GM21390 (cell line): ENCODE measurements at regions not wholly inside any gene's neighbourhood (a gene's known extent, or its start where the extent isn't known, plus 50 kb on each side); places are given as distances from the start of the nearest gene placed in this dataset.

Experiments used
- ATAC-seq: cut with Tn5 transposase; IDR thresholded peaks from one replicate; pipeline ENCODE4 v1.9.1; 2021; ENCODE audit not compliant: unreplicated experiment

- no peak for ATAC-seq
These were observed 77.8 kb upstream of the CPNE8 start for GRCh38 chr12:38983117-38983571.

GRCh38 chr12:38977132-38977531, 71.7 kb upstream of the CPNE8 start:
- no peak for ATAC-seq

DNA sequence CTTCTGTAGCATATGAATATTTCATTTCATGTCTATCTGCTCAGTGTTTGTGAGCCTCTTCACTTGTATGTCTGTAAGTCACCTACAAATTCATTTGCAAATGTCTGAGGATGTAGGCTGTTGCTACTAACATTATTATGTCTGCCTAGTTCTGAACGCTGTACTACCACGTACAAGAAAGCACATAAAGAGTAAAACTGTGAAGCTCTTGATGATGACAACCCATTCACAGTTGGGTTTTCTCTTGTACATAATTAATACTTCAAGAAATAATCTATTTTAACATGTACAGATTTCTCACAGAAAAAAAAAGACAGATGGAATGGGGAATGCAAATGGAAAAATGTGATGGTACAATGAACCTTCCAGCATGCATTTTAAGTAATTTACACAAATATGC, 64.3 kb upstream of the CPNE8 start:
- no peak for ATAC-seq

DNA sequence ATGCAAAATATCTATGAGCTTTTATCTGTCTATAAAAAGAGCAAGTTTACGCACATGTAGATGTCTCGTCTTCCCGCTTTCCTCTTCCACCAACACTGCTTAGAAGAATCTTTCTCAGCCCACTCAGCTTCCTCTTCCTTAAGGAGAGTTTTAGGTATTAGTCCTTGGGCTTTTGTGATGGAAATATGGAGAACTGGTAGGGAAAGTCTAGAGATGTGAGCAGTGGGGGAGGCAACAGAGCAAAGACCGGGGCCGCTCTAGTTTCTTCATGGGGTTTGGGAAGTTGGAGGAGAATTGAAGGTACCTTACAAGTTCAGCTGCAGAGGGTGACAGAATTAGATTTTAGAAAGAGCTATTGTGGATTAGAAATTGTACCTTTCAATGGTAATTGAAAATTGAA, 56.3 kb upstream of the CPNE8 start:
- ATAC-seq, result no peak

DNA sequence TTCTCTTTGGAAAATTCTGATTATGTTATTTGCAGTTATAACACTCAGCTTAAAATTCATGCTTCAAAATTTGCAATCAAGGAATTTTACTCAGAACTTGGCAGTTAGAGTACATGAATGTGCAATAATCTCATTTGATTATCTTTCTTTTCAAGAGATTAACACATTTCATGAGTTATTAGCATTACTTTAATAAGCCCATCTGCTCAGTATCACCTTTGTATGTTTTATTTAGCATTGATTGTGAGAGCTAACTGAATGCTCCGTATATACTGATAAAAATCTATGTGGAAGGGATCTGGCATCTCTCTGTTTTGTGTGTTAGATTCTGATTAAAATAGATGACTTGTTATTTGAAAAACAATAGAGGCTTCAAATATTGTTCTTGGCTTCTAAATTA, 55.6 kb upstream of the CPNE8 start:
- no peak for ATAC-seq

DNA sequence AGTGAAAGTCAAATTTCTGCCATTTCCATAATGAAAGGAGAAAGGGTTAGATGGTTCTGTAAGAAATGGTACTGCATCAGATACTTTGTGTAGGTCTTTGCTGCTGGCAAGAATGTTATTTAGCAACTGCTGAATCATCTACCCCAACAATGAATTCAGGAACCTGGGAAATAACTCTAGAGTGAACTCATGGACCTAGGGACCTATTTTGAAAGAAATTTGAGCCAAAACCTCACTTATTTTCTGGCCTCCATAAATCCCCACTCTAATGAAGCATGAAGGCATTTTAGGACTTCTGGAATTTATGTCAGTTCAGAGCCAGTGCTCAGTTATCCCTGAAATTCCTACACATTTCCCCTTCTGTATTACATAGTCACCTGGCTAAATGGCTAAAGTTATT, 50.9 kb upstream of the CPNE8 start:
- no peak for ATAC-seq
